Neuron (in vitro differentiated cells): ENCODE measurements at regions not wholly inside any gene's neighbourhood (a gene's known extent, or its start where the extent isn't known, plus 50 kb on each side); places are given as distances from the start of the nearest gene placed in this dataset.
"Not testable (repeated sequence)": the region's sequence is repeated elsewhere in the genome, so short reads cannot be mapped to it uniquely, and the experiment has no call there.

ENCODE experiments used
- H2AFZ ChIP-seq: one replicate; pipeline ENCODE4 v1.6.1; 2013; ENCODE audit warnings: low read depth, mild to moderate bottlenecking, inconsistent platforms, low read length, moderate library complexity
- H3K27me3 ChIP-seq: one replicate; pipeline ENCODE4 v1.6.1; 2013; ENCODE audit warnings: low read length; ENCODE audit not compliant: insufficient read depth
- H3K36me3 ChIP-seq: one replicate; pipeline ENCODE4 v1.6.1; 2013; ENCODE audit warnings: low read length; ENCODE audit not compliant: insufficient read depth
- H3K4me1 ChIP-seq: one replicate; pipeline ENCODE4 v1.6.1; 2013; ENCODE audit warnings: low read length; ENCODE audit not compliant: insufficient read depth
- H3K4me3 ChIP-seq: 2 replicates; pipeline ENCODE4 v1.5.1; 2013; ENCODE audit warnings: mild to moderate bottlenecking, low read length, moderate library complexity
- H3K9me3 ChIP-seq: one replicate; pipeline ENCODE4 v1.6.1; 2013; ENCODE audit warnings: low read length

- no peaks in the 10 kb centered on the region for H3K9me3 ChIP-seq
- H2AFZ ChIP-seq, result no peak overlapping the region
- H3K36me3 ChIP-seq, result no peaks in the 10 kb centered on the region
- no peaks in the 10 kb centered on the region for H3K27me3 ChIP-seq
- no peak overlapping the region for H3K4me3 ChIP-seq
- H3K4me1 ChIP-seq, result no peaks in the 10 kb centered on the region
These were observed 338.6 kb upstream of the GRID2 start for GRCh38 chr4:91965166-91965565.

GRCh38 chr4:91973479-91974153, 330.1 kb upstream of the GRID2 start:
- no peak overlapping the region for H3K4me3 ChIP-seq
- no peaks in the 10 kb centered on the region for H3K36me3 ChIP-seq
- H3K9me3 ChIP-seq, result no peaks in the 10 kb centered on the region
- H3K4me1 ChIP-seq, result no peaks in the 10 kb centered on the region
- H2AFZ ChIP-seq, result no peak overlapping the region
- H3K27me3 ChIP-seq, result no peaks in the 10 kb centered on the region

GRCh38 chr4:91984466-91984865, 319.3 kb upstream of the GRID2 start:
- H3K27me3 ChIP-seq, result no peaks in the 10 kb centered on the region
- H3K4me1 ChIP-seq, result no peaks in the 10 kb centered on the region
- H3K36me3 ChIP-seq, result no peaks in the 10 kb centered on the region
- H2AFZ ChIP-seq, result no peak overlapping the region
- no peak overlapping the region for H3K4me3 ChIP-seq
- H3K9me3 ChIP-seq, result no peaks in the 10 kb centered on the region

- no peak overlapping the region for H2AFZ ChIP-seq
- H3K9me3 ChIP-seq, result no peaks in the 10 kb centered on the region
- H3K4me3 ChIP-seq, result no peak overlapping the region
- no peaks in the 10 kb centered on the region for H3K27me3 ChIP-seq
- H3K36me3 ChIP-seq, result no peaks in the 10 kb centered on the region
- no peaks in the 10 kb centered on the region for H3K4me1 ChIP-seq
These were observed 313.9 kb upstream of the GRID2 start for GRCh38 chr4:91989914-91990313.

- Histone ChIP-seq H3K9me3 (no peaks in the 10 kb centered on the region), H2AFZ (no peak overlapping the region), H3K27me3 (no peaks in the 10 kb centered on the region), H3K4me1 (no peaks in the 10 kb centered on the region), H3K36me3 (no peaks in the 10 kb centered on the region), H3K4me3 (no peak overlapping the region)
These were observed 313.0 kb upstream of the GRID2 start for GRCh38 chr4:91990726-91991125.

GRCh38 chr4:91997045-91997444, 306.7 kb upstream of the GRID2 start:
- Histone ChIP-seq H3K4me1 (no peaks in the 10 kb centered on the region), H3K4me3 (no peak overlapping the region), H3K9me3 (no peaks in the 10 kb centered on the region), H2AFZ (no peak overlapping the region), H3K36me3 (no peaks in the 10 kb centered on the region), H3K27me3 (no peaks in the 10 kb centered on the region)

- no peaks in the 10 kb centered on the region for H3K9me3 ChIP-seq
- no peaks in the 10 kb centered on the region for H3K4me1 ChIP-seq
- H3K4me3 ChIP-seq, result no peak overlapping the region
- no peaks in the 10 kb centered on the region for H3K36me3 ChIP-seq
- no peaks in the 10 kb centered on the region for H3K27me3 ChIP-seq
- H2AFZ ChIP-seq, result no peak overlapping the region
These were observed 290.6 kb upstream of the GRID2 start for GRCh38 chr4:92012899-92013867.

- no peaks in the 10 kb centered on the region for H3K27me3 ChIP-seq
- no peaks in the 10 kb centered on the region for H3K9me3 ChIP-seq
- H3K4me1 ChIP-seq, result no peaks in the 10 kb centered on the region
- H3K4me3 ChIP-seq, result no peak overlapping the region
- H3K36me3 ChIP-seq, result no peaks in the 10 kb centered on the region
- no peak overlapping the region for H2AFZ ChIP-seq
These were observed 289.7 kb upstream of the GRID2 start for GRCh38 chr4:92014067-92014466.

- H3K4me3 ChIP-seq, result no peak overlapping the region
- H2AFZ ChIP-seq, result no peak overlapping the region
- H3K9me3 ChIP-seq, result no peaks in the 10 kb centered on the region
- H3K27me3 ChIP-seq, result no peaks in the 10 kb centered on the region
- no peaks in the 10 kb centered on the region for H3K4me1 ChIP-seq
- no peaks in the 10 kb centered on the region for H3K36me3 ChIP-seq
These were observed 282.6 kb upstream of the GRID2 start for GRCh38 chr4:92021203-92021602.

- H3K27me3 ChIP-seq, result no peaks in the 10 kb centered on the region
- no peaks in the 10 kb centered on the region for H3K9me3 ChIP-seq
- H3K4me3 ChIP-seq, result no peak overlapping the region
- no peaks in the 10 kb centered on the region for H3K36me3 ChIP-seq
- H3K4me1 ChIP-seq, result no peaks in the 10 kb centered on the region
- no peak overlapping the region for H2AFZ ChIP-seq
These were observed 282.0 kb upstream of the GRID2 start for GRCh38 chr4:92021788-92022187.

GRCh38 chr4:92028830-92029229, 274.9 kb upstream of the GRID2 start:
- H3K9me3 ChIP-seq, H2AFZ ChIP-seq, H3K4me3 ChIP-seq, H3K4me1 ChIP-seq, H3K27me3 ChIP-seq, H3K36me3 ChIP-seq: not testable (repeated sequence)

- H3K4me1 ChIP-seq, result no peaks in the 10 kb centered on the region
- no peak overlapping the region for H3K4me3 ChIP-seq
- no peaks in the 10 kb centered on the region for H3K36me3 ChIP-seq
- H3K9me3 ChIP-seq, result no peaks in the 10 kb centered on the region
- H2AFZ ChIP-seq, result no peak overlapping the region
- no peaks in the 10 kb centered on the region for H3K27me3 ChIP-seq
These were observed 271.9 kb upstream of the GRID2 start for GRCh38 chr4:92031825-92032224.

- Histone ChIP-seq H3K9me3 (no peaks in the 10 kb centered on the region), H3K27me3 (no peaks in the 10 kb centered on the region)
These were observed 268.1 kb upstream of the GRID2 start for GRCh38 chr4:92035666-92036065.

More at GRCh38 chr4:92035666-92036065, 268.1 kb upstream of the GRID2 start:
- Histone ChIP-seq H3K4me1 (no peaks in the 10 kb centered on the region), H2AFZ (no peak overlapping the region), H3K4me3 (no peak overlapping the region), H3K36me3 (no peaks in the 10 kb centered on the region)
